GM12891 (cell line): ENCODE measurements at regions not wholly inside any gene's neighbourhood (a gene's known extent, or its start where the extent isn't known, plus 50 kb on each side); places are given as distances from the start of the nearest gene placed in this dataset.
"Not testable (repeated sequence)": the region's sequence is repeated elsewhere in the genome, so short reads cannot be mapped to it uniquely, and the experiment has no call there.

Experiments used
- PAX5 ChIP-seq: IDR thresholded peaks from 2 replicates; pipeline ENCODE4 v1.6.1; 2011; ENCODE audit warnings: low read length, moderate library complexity, mild to moderate bottlenecking; ENCODE audit not compliant: insufficient read depth, severe bottlenecking
- POLR2A ChIP-seq: IDR thresholded peaks from 2 replicates; pipeline ENCODE4 v1.6.1; 2011; ENCODE audit warnings: low read depth, low read length, control low read depth
- POLR2AphosphoS5 ChIP-seq: IDR thresholded peaks from 2 replicates; pipeline ENCODE4 v1.6.1; 2011; ENCODE audit warnings: low read depth, low read length, control low read depth
- POU2F2 ChIP-seq: IDR thresholded peaks from 2 replicates; pipeline ENCODE4 v1.6.1; 2011; ENCODE audit warnings: low read depth, mild to moderate bottlenecking, control low read depth, low read length, moderate library complexity
- SPI1 ChIP-seq: IDR thresholded peaks from 2 replicates; pipeline ENCODE4 v1.6.1; 2011; ENCODE audit warnings: low read depth, low read length, control low read depth
- TAF1 ChIP-seq: IDR thresholded peaks from 2 replicates; pipeline ENCODE4 v1.6.1; 2011; ENCODE audit warnings: low read depth, low read length, control low read depth

DNA sequence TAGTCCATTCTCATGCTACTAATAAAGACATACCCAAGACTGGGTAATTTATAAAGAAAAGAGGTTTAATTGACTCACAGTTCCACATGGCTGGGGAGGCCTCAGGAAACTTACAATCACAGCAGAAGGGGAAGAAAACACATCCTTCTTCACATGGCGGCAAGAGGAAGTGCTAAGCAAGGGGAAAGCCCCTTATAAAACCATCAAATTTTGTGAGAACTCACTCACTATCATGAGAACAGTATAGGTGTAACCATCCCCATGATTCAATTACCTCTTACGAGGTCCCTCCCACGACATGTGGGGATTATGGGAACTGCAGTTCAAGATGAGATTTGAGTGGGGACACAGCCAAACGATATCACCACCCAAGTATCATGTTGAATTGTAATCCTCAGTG, 52.7 kb upstream of the FOXO6 start:
- not testable (repeated sequence) for TF ChIP-seq PAX5, TAF1, POLR2AphosphoS5, POLR2A, POU2F2
- TF ChIP-seq SPI1: peak; percentile 54
